ENCODE measurements at regions not wholly inside any gene's neighbourhood (a gene's known extent, or its start where the extent isn't known, plus 50 kb on each side); places are given as distances from the start of the nearest gene placed in this dataset.
"Not testable (repeated sequence)": the region's sequence is repeated elsewhere in the genome, so short reads cannot be mapped to it uniquely, and the experiment has no call there.

GRCh38 chr5:12570688-12571087, 666.4 kb upstream of the CTNND2 start:
- no peak for DNase-seq (ENCODE audit: low read depth)

- no peak for DNase-seq (ENCODE audit: low read depth)
Observed at GRCh38 chr5:12566441-12566840, 662.2 kb upstream of the CTNND2 start.

GRCh38 chr5:12557012-12557411, 652.8 kb upstream of the CTNND2 start:
- no peak for DNase-seq (ENCODE audit: low read depth)

GRCh38 chr5:12526113-12526512, 621.9 kb upstream of the CTNND2 start:
- no peak for DNase-seq (ENCODE audit: low read depth)

- no peak for DNase-seq (ENCODE audit: low read depth)
Observed at GRCh38 chr5:12522116-12522515, 617.9 kb upstream of the CTNND2 start.

GRCh38 chr5:12504983-12505382, 600.7 kb upstream of the CTNND2 start:
- DNase-seq (ENCODE audit: low read depth), result not testable (repeated sequence)

GRCh38 chr5:12488161-12488560, 583.9 kb upstream of the CTNND2 start:
- DNase-seq (ENCODE audit: low read depth), result no peak

- no peak for DNase-seq (ENCODE audit: low read depth)
Observed at GRCh38 chr5:12480487-12480886, 576.2 kb upstream of the CTNND2 start.

- no peak for DNase-seq (ENCODE audit: low read depth)
Observed at GRCh38 chr5:12477554-12477953, 573.3 kb upstream of the CTNND2 start.

- no peak for DNase-seq (ENCODE audit: low read depth)
Observed at GRCh38 chr5:12467799-12468198, 563.6 kb upstream of the CTNND2 start.

GRCh38 chr5:12460493-12461261, 556.4 kb upstream of the CTNND2 start:
- no peak for DNase-seq (ENCODE audit: low read depth)

- DNase-seq (ENCODE audit: low read depth), result no peak
Observed at GRCh38 chr5:12459326-12459725, 555.1 kb upstream of the CTNND2 start.

GRCh38 chr5:12419075-12419474, 514.8 kb upstream of the CTNND2 start:
- no peak for DNase-seq (ENCODE audit: low read depth)

- DNase-seq (ENCODE audit: low read depth), result no peak
Observed at GRCh38 chr5:12413585-12413984, 509.3 kb upstream of the CTNND2 start.

GRCh38 chr5:12413075-12413474, 508.8 kb upstream of the CTNND2 start:
- no peak for DNase-seq (ENCODE audit: low read depth)

GRCh38 chr5:12399868-12400267, 495.6 kb upstream of the CTNND2 start:
- DNase-seq (ENCODE audit: low read depth), result no peak

- no peak for DNase-seq (ENCODE audit: low read depth)
Observed at GRCh38 chr5:12392246-12392645, 488.0 kb upstream of the CTNND2 start.

GRCh38 chr5:12385095-12385494, 480.8 kb upstream of the CTNND2 start:
- no peak for DNase-seq (ENCODE audit: low read depth)

- DNase-seq (ENCODE audit: low read depth), result no peak
Observed at GRCh38 chr5:12384005-12384404, 479.8 kb upstream of the CTNND2 start.

- DNase-seq (ENCODE audit: low read depth), result no peak
Observed at GRCh38 chr5:12367973-12368372, 463.7 kb upstream of the CTNND2 start.

GRCh38 chr5:12360218-12360617, 456.0 kb upstream of the CTNND2 start:
- DNase-seq (ENCODE audit: low read depth), result no peak

- DNase-seq (ENCODE audit: low read depth), result no peak
Observed at GRCh38 chr5:12358371-12359090, 454.3 kb upstream of the CTNND2 start.

GRCh38 chr5:12357626-12358025, 453.4 kb upstream of the CTNND2 start:
- no peak for DNase-seq (ENCODE audit: low read depth)

GRCh38 chr5:12354686-12355085, 450.4 kb upstream of the CTNND2 start:
- no peak for DNase-seq (ENCODE audit: low read depth)
